ENCODE measurements at regions not wholly inside any gene's neighbourhood (a gene's known extent, or its start where the extent isn't known, plus 50 kb on each side); places are given as distances from the start of the nearest gene placed in this dataset.

- DNase-seq (ENCODE audit: low read depth in 1 of 2, low spot score in 1 of 2) (no peak), ATAC-seq (no peak), FAIRE-seq (no peak)
- no peak overlapping the region for H3K4me3 ChIP-seq
- ChIA-PET POLR2A (no interaction called here), CTCF (no interaction called here)
- 3% methylated on average over 2 of the region's 2 CpGs for WGBS (ENCODE audit: missing lambda C conversion rate)
- no peak overlapping the region for H3K4me2 ChIP-seq
- H3K9me3 ChIP-seq, result no peaks in the 10 kb centered on the region
- no peaks in the 10 kb centered on the region for H3K4me1 ChIP-seq
- no peak for TF ChIP-seq BCL3 (IDR thresholded peaks at IDR 0.05)
- TF ChIP-seq ZNF302 (CRISPR knock-in tag; IDR thresholded peaks at IDR 0.05), result no peak
- no peak for TF ChIP-seq SREBF2 (IDR thresholded peaks at IDR 0.05)
- TF ChIP-seq POLR2A (IDR thresholded peaks at IDR 0.05; ENCODE audit: low read length), result no peak
- no peak for TF ChIP-seq FOXS1 (CRISPR knock-in tag; IDR thresholded peaks at IDR 0.05)
- TF ChIP-seq ZFP36 (IDR thresholded peaks at IDR 0.05; ENCODE audit: borderline replicate concordance, partially characterized antibody), result no peak
- TF ChIP-seq, protein P1, sequence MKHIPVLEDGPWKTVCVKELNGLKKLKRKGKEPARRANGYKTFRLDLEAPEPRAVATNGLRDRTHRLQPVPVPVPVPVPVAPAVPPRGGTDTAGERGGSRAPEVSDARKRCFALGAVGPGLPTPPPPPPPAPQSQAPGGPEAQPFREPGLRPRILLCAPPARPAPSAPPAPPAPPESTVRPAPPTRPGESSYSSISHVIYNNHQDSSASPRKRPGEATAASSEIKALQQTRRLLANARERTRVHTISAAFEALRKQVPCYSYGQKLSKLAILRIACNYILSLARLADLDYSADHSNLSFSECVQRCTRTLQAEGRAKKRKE (CRISPR knock-in tag; IDR thresholded peaks at IDR 0.05; ENCODE audit: low read depth), result no peak
- TF ChIP-seq BHLHE40 (IDR thresholded peaks at IDR 0.05; ENCODE audit: low read depth, low read length), result no peak
- TF ChIP-seq NR3C1 (IDR thresholded peaks at IDR 0.05), result no peak
- TF ChIP-seq RFX5 (IDR thresholded peaks at IDR 0.05), result no peak
- no peak overlapping the region for H3K27ac ChIP-seq
Observed at GRCh38 chr4:29131304-29131703, 1588.9 kb upstream of the PCDH7 start.

DNA sequence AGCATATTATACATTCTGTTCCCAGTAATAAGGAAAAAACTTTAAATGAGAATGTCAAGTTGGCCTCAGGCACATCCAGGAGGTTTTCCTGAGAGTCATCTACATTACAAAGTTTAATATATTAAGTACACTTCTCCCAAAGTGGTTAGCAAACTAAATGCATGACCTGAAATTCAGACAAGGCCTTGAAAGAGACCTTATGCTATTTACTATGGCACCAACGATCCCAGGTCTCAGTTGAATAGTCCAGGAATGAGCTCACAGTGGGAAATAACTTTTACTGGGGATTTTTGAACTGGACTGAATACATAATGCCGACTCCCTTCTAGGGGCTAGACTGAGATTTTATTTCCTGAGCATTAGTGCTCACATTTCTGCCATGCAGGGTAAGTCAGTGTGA, 1577.5 kb upstream of the PCDH7 start:
- Histone ChIP-seq H3K4me1 (no peaks in the 10 kb centered on the region), H3K9me3 (no peaks in the 10 kb centered on the region), H3K27ac (no peak overlapping the region), H3K4me3 (no peak overlapping the region), H3K4me2 (no peak overlapping the region)
- FAIRE-seq (no peak), ATAC-seq (no peak), DNase-seq (ENCODE audit: low read depth in 1 of 2, low spot score in 1 of 2) (no peak)
- ChIA-PET CTCF (no interaction called here), POLR2A (no interaction called here)
- 4% methylated on average over 2 of the region's 2 CpGs for WGBS (ENCODE audit: missing lambda C conversion rate)
- TF ChIP-seq ELK1 (IDR thresholded peaks at IDR 0.05; ENCODE audit: low read depth, low read length) (no peak), EHMT2 (IDR thresholded peaks at IDR 0.05; ENCODE audit: low read depth) (no peak), TP53 (CRISPR knock-in tag; IDR thresholded peaks at IDR 0.05) (no peak), JUNB (IDR thresholded peaks at IDR 0.05) (no peak), NFE2L2 (conservative IDR thresholded peaks at IDR 0.05; ENCODE audit: low read length) (no peak), HOXA7 (CRISPR knock-in tag; IDR thresholded peaks at IDR 0.05) (no peak), MYC (IDR thresholded peaks at IDR 0.05; ENCODE audit: borderline replicate concordance, low read length) (no peak), RARB (CRISPR knock-in tag; IDR thresholded peaks at IDR 0.05) (no peak), CEBPB (IDR thresholded peaks at IDR 0.05) (no peak), HEYL (CRISPR knock-in tag; IDR thresholded peaks at IDR 0.05) (no peak), BHLHE40 (IDR thresholded peaks at IDR 0.05; ENCODE audit: low read depth, low read length) (no peak)

- Histone ChIP-seq H3K4me2 (no peak overlapping the region), H3K4me1 (no peaks in the 10 kb centered on the region), H3K4me3 (no peak overlapping the region), H3K27ac (no peak overlapping the region), H3K9me3 (no peaks in the 10 kb centered on the region)
- no peak for FAIRE-seq
- no peak for DNase-seq (ENCODE audit: low read depth in 1 of 2, low spot score in 1 of 2)
- POLR2A ChIA-PET, result no interaction called here
- TF ChIP-seq MYC (IDR thresholded peaks at IDR 0.05; ENCODE audit: borderline replicate concordance, low read length) (no peak), FOSB (CRISPR knock-in tag; IDR thresholded peaks at IDR 0.05) (no peak), RNF2 (IDR thresholded peaks at IDR 0.05; ENCODE audit: borderline replicate concordance, low read depth) (no peak), ZNF302 (CRISPR knock-in tag; IDR thresholded peaks at IDR 0.05) (no peak), EHF (CRISPR knock-in tag; IDR thresholded peaks at IDR 0.05) (no peak), KDM5A (IDR thresholded peaks at IDR 0.05) (no peak), RCOR1 (IDR thresholded peaks at IDR 0.05; ENCODE audit: low read depth, low read length) (no peak)
- TF ChIP-seq, protein P2, sequence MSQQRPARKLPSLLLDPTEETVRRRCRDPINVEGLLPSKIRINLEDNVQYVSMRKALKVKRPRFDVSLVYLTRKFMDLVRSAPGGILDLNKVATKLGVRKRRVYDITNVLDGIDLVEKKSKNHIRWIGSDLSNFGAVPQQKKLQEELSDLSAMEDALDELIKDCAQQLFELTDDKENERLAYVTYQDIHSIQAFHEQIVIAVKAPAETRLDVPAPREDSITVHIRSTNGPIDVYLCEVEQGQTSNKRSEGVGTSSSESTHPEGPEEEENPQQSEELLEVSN (IDR thresholded peaks at IDR 0.05; ENCODE audit: borderline replicate concordance, low read depth), result no peak
- CTCF ChIA-PET, result no interaction called here
- no peak for ATAC-seq
- 32% methylated on average over 2 of the region's 2 CpGs for WGBS (ENCODE audit: missing lambda C conversion rate)
Observed at GRCh38 chr4:29151584-29151983, 1568.6 kb upstream of the PCDH7 start.
